ENCODE measurements at regions not wholly inside any gene's neighbourhood (a gene's known extent, or its start where the extent isn't known, plus 50 kb on each side); places are given as distances from the start of the nearest gene placed in this dataset.
"Not testable (repeated sequence)": the region's sequence is repeated elsewhere in the genome, so short reads cannot be mapped to it uniquely, and the experiment has no call there.

- DNase-seq (ENCODE audit: low read depth), result no peak
These were observed 106.5 kb downstream of the KLF13 start for GRCh38 chr15:31433091-31433490.

- no peak for DNase-seq (ENCODE audit: low read depth)
These were observed 106.9 kb downstream of the KLF13 start for GRCh38 chr15:31433574-31433973.

GRCh38 chr15:31434275-31434587, 107.6 kb downstream of the KLF13 start:
- no peak for DNase-seq (ENCODE audit: low read depth)

GRCh38 chr15:31434588-31435260, 108.1 kb downstream of the KLF13 start:
- peak; percentile 73 for DNase-seq (ENCODE audit: low read depth)

- peak; percentile 70 for DNase-seq (ENCODE audit: low read depth)
These were observed 108.8 kb downstream of the KLF13 start for GRCh38 chr15:31435261-31435911.

GRCh38 chr15:31435912-31436628, 109.4 kb downstream of the KLF13 start:
- no peak for DNase-seq (ENCODE audit: low read depth)

GRCh38 chr15:31437686-31438085, 111.1 kb downstream of the KLF13 start:
- DNase-seq (ENCODE audit: low read depth), result peak; percentile 42

GRCh38 chr15:31438601-31439265, 112.1 kb downstream of the KLF13 start:
- DNase-seq (ENCODE audit: low read depth), result no peak

- DNase-seq (ENCODE audit: low read depth), result no peak
These were observed 112.7 kb downstream of the KLF13 start for GRCh38 chr15:31439328-31439727.

- DNase-seq (ENCODE audit: low read depth), result not testable (repeated sequence)
These were observed 113.6 kb downstream of the KLF13 start for GRCh38 chr15:31440216-31440615.

GRCh38 chr15:31440754-31441311, 114.2 kb downstream of the KLF13 start:
- DNase-seq (ENCODE audit: low read depth), result peak; percentile 32

- no peak for DNase-seq (ENCODE audit: low read depth)
These were observed 115.6 kb downstream of the KLF13 start for GRCh38 chr15:31442226-31442625.

GRCh38 chr15:31442699-31443111, 116.1 kb downstream of the KLF13 start:
- DNase-seq (ENCODE audit: low read depth), result no peak

GRCh38 chr15:31444844-31445243, 118.2 kb downstream of the KLF13 start:
- no peak for DNase-seq (ENCODE audit: low read depth)

- DNase-seq (ENCODE audit: low read depth), result no peak
These were observed 119.9 kb downstream of the KLF13 start for GRCh38 chr15:31446546-31446945.

- DNase-seq (ENCODE audit: low read depth), result no peak
These were observed 121.4 kb downstream of the KLF13 start for GRCh38 chr15:31447931-31448634.

GRCh38 chr15:31448635-31448979, 122.0 kb downstream of the KLF13 start:
- no peak for DNase-seq (ENCODE audit: low read depth)

GRCh38 chr15:31452595-31453557, 126.2 kb downstream of the KLF13 start:
- DNase-seq (ENCODE audit: low read depth), result no peak

- no peak for DNase-seq (ENCODE audit: low read depth)
These were observed 127.1 kb downstream of the KLF13 start for GRCh38 chr15:31453558-31454318.

- no peak for DNase-seq (ENCODE audit: low read depth)
These were observed 128.9 kb downstream of the KLF13 start for GRCh38 chr15:31455499-31455898.
